ENCODE measurements at regions not wholly inside any gene's neighbourhood (a gene's known extent, or its start where the extent isn't known, plus 50 kb on each side); places are given as distances from the start of the nearest gene placed in this dataset.

DNA sequence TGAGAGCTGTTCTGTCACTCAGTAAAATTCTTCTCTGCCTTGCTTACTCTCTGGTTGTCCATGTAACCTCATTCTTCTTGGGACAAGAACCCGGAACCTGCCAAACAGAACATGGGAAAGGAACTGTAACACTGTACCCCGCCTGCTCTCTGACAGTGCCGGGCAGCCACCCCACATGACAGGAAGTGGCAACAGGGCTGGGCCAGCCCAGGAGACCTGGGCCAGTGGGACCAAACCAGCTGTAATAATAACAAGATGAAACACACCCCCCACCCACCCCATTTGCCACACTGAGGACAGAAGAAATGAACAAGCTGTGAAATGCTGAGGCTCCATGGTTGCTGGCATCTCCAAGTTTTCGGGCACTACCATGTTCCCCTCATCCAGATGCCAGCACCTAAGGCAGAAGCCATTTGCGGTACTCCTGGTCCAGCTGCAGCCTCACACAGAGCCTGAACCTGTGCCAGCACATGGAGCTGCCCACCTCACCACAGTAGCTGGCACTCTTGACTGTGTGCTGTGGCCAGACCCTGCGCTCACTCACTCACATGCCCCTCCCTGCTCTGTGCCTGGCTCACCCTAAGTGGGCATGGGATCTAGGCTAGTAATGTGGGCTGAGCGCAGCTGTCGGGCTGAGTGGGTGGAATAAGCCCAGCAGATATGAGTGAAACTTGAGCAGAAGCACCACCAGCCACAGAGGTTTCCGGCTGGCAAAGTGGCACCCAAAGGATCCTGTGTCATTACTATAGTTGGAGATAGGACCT lies 126.2 kb upstream of the UGT8 start:
- no TSS peak for BruUV-seq (replicated peaks)
- Mint-ChIP-seq H3K27me3 (ENCODE audit: unreplicated experiment) (no peaks in the 10 kb centered on the region), H3K27ac (ENCODE audit: unreplicated experiment) (no peak overlapping the region), H3K36me3 (ENCODE audit: insufficient read depth, unreplicated experiment) (no peaks in the 10 kb centered on the region), H3K4me1 (ENCODE audit: low read depth, unreplicated experiment) (no peaks in the 10 kb centered on the region), H3K9me3 (ENCODE audit: low read depth, unreplicated experiment) (no peaks in the 10 kb centered on the region), H3K4me3 (ENCODE audit: low read depth, unreplicated experiment) (no peak overlapping the region)
- TF ChIP-seq, protein P1, sequence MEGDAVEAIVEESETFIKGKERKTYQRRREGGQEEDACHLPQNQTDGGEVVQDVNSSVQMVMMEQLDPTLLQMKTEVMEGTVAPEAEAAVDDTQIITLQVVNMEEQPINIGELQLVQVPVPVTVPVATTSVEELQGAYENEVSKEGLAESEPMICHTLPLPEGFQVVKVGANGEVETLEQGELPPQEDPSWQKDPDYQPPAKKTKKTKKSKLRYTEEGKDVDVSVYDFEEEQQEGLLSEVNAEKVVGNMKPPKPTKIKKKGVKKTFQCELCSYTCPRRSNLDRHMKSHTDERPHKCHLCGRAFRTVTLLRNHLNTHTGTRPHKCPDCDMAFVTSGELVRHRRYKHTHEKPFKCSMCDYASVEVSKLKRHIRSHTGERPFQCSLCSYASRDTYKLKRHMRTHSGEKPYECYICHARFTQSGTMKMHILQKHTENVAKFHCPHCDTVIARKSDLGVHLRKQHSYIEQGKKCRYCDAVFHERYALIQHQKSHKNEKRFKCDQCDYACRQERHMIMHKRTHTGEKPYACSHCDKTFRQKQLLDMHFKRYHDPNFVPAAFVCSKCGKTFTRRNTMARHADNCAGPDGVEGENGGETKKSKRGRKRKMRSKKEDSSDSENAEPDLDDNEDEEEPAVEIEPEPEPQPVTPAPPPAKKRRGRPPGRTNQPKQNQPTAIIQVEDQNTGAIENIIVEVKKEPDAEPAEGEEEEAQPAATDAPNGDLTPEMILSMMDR (IDR thresholded peaks at IDR 0.05; ENCODE audit: unreplicated experiment), result no peak
- DNase-seq, result no peak
- CTCF ChIA-PET, result interaction anchor here (0.6 kb wide), 1 partner anchor 230 kb away, joined by 3 read pairs; no protein-coding TSS in a partner anchor
- intact Hi-C loops (cut with micrococcal nuclease; ENCODE audit: unreplicated experiment), result no loop called here

DNA sequence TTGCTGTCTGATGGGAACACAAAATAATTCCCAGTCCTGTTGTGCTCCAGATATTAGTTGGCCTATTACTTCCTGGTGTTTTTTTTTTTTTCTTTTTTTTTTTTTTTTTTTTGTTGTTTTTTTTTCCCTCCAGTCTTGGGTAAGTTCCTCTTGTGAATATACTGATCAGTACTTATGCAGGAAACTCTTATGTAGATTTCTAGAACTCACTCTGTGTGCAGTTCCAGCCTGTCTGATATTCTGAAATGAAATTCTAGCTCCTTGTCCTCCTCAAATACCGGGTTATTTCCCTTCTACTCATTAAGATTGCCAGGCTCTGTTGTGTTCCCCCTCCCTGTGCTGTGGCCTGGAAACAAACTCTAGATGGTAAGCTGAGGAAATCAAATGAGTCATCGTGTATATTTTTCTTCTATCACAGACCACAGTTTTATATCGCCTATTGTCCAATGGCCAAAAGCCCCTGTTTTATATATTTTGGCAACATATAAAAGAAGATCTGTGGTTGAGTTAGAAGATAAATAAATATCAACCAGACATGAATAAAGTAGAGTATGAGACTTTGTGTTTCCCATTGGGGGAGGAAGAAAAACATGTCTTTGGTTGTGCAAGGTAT lies 124.3 kb upstream of the UGT8 start:
- TF ChIP-seq, protein P1 (IDR thresholded peaks at IDR 0.05; ENCODE audit: unreplicated experiment), result no peak
- H3K27ac Mint-ChIP-seq (ENCODE audit: unreplicated experiment), result no peak overlapping the region
- no peak overlapping the region for H3K4me3 Mint-ChIP-seq (ENCODE audit: low read depth, unreplicated experiment)
- H3K4me1 Mint-ChIP-seq (ENCODE audit: low read depth, unreplicated experiment), result no peaks in the 10 kb centered on the region
- intact Hi-C loops (cut with micrococcal nuclease; ENCODE audit: unreplicated experiment), result no loop called here
- H3K27me3 Mint-ChIP-seq (ENCODE audit: unreplicated experiment), result no peaks in the 10 kb centered on the region
- BruUV-seq (replicated peaks), result no TSS peak
- no peak for DNase-seq
- H3K36me3 Mint-ChIP-seq (ENCODE audit: insufficient read depth, unreplicated experiment), result no peaks in the 10 kb centered on the region
- H3K9me3 Mint-ChIP-seq (ENCODE audit: low read depth, unreplicated experiment), result no peaks in the 10 kb centered on the region
- CTCF ChIA-PET, result no interaction called here

DNA sequence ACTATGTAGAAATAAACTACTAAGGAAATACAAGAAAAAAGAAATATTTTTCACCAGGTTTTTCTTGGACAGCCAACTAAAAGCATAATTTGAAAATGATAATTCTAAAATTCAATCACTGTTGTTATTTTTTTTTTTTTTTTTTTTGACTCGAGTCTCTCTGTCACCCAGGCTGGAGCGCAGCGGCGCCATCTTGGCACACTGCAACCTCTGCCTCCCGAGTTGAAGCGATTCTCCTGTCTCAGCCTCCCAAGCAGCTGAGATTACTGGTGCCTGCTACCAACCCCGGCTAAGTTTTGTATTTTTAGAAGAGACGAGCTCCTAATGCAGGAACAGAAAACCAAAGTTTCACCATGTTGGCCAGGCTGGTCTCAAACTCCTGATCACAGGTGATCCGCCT lies 122.3 kb upstream of the UGT8 start:
- Mint-ChIP-seq H3K27me3 (ENCODE audit: unreplicated experiment) (peaks cover 13% of the 10 kb centered on the region), H3K4me3 (ENCODE audit: low read depth, unreplicated experiment) (no peak overlapping the region), H3K36me3 (ENCODE audit: insufficient read depth, unreplicated experiment) (no peaks in the 10 kb centered on the region), H3K4me1 (ENCODE audit: low read depth, unreplicated experiment) (no peaks in the 10 kb centered on the region), H3K27ac (ENCODE audit: unreplicated experiment) (no peak overlapping the region), H3K9me3 (ENCODE audit: low read depth, unreplicated experiment) (peaks cover 4% of the 10 kb centered on the region)
- BruUV-seq (replicated peaks), result no TSS peak
- intact Hi-C loops (cut with micrococcal nuclease; ENCODE audit: unreplicated experiment), result no loop called here
- no peak for DNase-seq
- TF ChIP-seq, protein P1 (IDR thresholded peaks at IDR 0.05; ENCODE audit: unreplicated experiment), result no peak
- CTCF ChIA-PET, result interaction anchor here (0.7 kb wide), 1 partner anchor 37 kb away, joined by 3 read pairs; no protein-coding TSS in a partner anchor

DNA sequence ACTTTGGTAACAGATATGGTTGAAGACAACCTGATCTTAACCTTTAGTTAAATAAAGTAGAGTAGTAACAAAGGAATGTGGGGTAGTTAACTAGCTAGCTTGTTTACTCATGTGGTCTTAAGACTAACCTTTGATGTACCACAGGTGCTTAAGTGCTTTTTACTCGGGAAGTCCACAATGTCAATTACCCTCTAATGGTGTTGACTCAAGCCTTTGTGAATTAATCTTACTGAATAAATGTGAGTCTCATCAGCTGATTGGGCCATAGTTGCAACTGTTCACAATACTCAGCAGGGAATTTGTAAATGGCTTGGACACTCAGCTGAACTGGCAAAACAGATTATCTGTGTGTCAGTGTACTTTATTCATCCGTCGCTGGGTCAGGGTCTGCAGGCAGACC lies 119.0 kb upstream of the UGT8 start:
- Mint-ChIP-seq H3K9me3 (ENCODE audit: low read depth, unreplicated experiment) (peaks cover 4% of the 10 kb centered on the region), H3K27ac (ENCODE audit: unreplicated experiment) (no peak overlapping the region), H3K36me3 (ENCODE audit: insufficient read depth, unreplicated experiment) (no peaks in the 10 kb centered on the region), H3K4me3 (ENCODE audit: low read depth, unreplicated experiment) (no peak overlapping the region), H3K27me3 (ENCODE audit: unreplicated experiment) (peaks cover 13% of the 10 kb centered on the region), H3K4me1 (ENCODE audit: low read depth, unreplicated experiment) (no peaks in the 10 kb centered on the region)
- intact Hi-C loops (cut with micrococcal nuclease; ENCODE audit: unreplicated experiment), result no loop called here
- no TSS peak for BruUV-seq (replicated peaks)
- no peak for DNase-seq
- CTCF ChIA-PET, result no interaction called here
- TF ChIP-seq, protein P1 (IDR thresholded peaks at IDR 0.05; ENCODE audit: unreplicated experiment), result no peak

Data from Calu3 (cell line).